GM23248 (cell line): ENCODE measurements at regions not wholly inside any gene's neighbourhood (a gene's known extent, or its start where the extent isn't known, plus 50 kb on each side); places are given as distances from the start of the nearest gene placed in this dataset. TPM values are rescaled to one million over a fixed set of nuclear protein-coding genes. Genes with fewer than 3 reads are reported as not detected.
"Not testable (repeated sequence)": the region's sequence is repeated elsewhere in the genome, so short reads cannot be mapped to it uniquely, and the experiment has no call there.

Experiments used
- DNase-seq: peaks from one replicate; pipeline ENCODE4 v3.0.0-alpha.2; 2015
- H2AFZ ChIP-seq: fragments of 200-600 bp; sonication (generic); 2 replicates; pipeline ENCODE4 v1.6.1; 2016; ENCODE audit warnings: antibody characterized with exemption
- H3F3A ChIP-seq: fragments of 200-600 bp; sonication (generic); 2 replicates; pipeline ENCODE4 v1.6.1; 2016; ENCODE audit warnings: mild to moderate bottlenecking, antibody characterized with exemption, mixed run types; ENCODE audit not compliant: insufficient read depth
- H3K27ac ChIP-seq: fragments of 200-600 bp; sonication (generic); 2 replicates; pipeline ENCODE4 v1.5.1; 2016; ENCODE audit warnings: mild to moderate bottlenecking
- H3K27me3 ChIP-seq: fragments of 200-600 bp; sonication (generic); replicated peaks from 2 replicates; pipeline ENCODE4 v1.6.1; 2016; ENCODE audit warnings: mild to moderate bottlenecking; ENCODE audit not compliant: insufficient read depth
- H3K36me3 ChIP-seq: fragments of 200-600 bp; sonication (generic); 2 replicates; pipeline ENCODE4 v1.6.1; 2016; ENCODE audit warnings: low read depth, mild to moderate bottlenecking
- H3K4me1 ChIP-seq: fragments of 200-600 bp; sonication (generic); 2 replicates; pipeline ENCODE4 v1.6.1; 2016; ENCODE audit warnings: mild to moderate bottlenecking; ENCODE audit not compliant: insufficient read depth
- H3K4me2 ChIP-seq: fragments of 200-600 bp; sonication (generic); one replicate; pipeline ENCODE4 v1.6.1; 2016; ENCODE audit warnings: mild to moderate bottlenecking; ENCODE audit not compliant: unreplicated experiment
- H3K4me3 ChIP-seq: fragments of 200-600 bp; sonication (generic); 2 replicates; pipeline ENCODE4 v1.5.1; 2016; ENCODE audit warnings: mild to moderate bottlenecking
- H3K79me2 ChIP-seq: fragments of 200-600 bp; sonication (generic); 2 replicates; pipeline ENCODE4 v1.6.1; 2016; ENCODE audit warnings: mild to moderate bottlenecking; ENCODE audit not compliant: insufficient read depth
- H3K9ac ChIP-seq: fragments of 200-600 bp; sonication (generic); 2 replicates; pipeline ENCODE4 v1.6.1; 2016; ENCODE audit warnings: mild to moderate bottlenecking
- H3K9me2 ChIP-seq: fragments of 200-600 bp; sonication (generic); 2 replicates; pipeline ENCODE4 v1.6.1; 2016; ENCODE audit warnings: mixed run types, mild to moderate bottlenecking, moderate library complexity; ENCODE audit not compliant: insufficient read depth
- H3K9me3 ChIP-seq: fragments of 200-600 bp; sonication (generic); one replicate; pipeline ENCODE4 v1.6.1; 2017; ENCODE audit warnings: low read depth
- H4K20me1 ChIP-seq: fragments of 200-600 bp; sonication (generic); 2 replicates; pipeline ENCODE4 v1.6.0; 2016; ENCODE audit not compliant: insufficient read depth
- EZH2 ChIP-seq: fragments of 200-600 bp; sonication (generic); IDR thresholded peaks from 2 replicates; pipeline ENCODE4 v1.6.1; 2018; ENCODE audit warnings: antibody characterized with exemption, mild to moderate bottlenecking; ENCODE audit not compliant: insufficient read depth, poor library complexity, severe bottlenecking
- EZH2phosphoT487 ChIP-seq: fragments of 200-600 bp; sonication (generic); IDR thresholded peaks from 2 replicates; pipeline ENCODE4 v1.6.1; 2018; ENCODE audit warnings: antibody characterized with exemption, moderate library complexity, mild to moderate bottlenecking, low read depth; ENCODE audit not compliant: insufficient read depth
- WGBS, 2 experiments: methylation state at CpG; one replicate each; pipeline ENCODE4 v1.1.6; 2015 to 2017; ENCODE audit warnings: low lambda C conversion rate in 2 of 2, low coverage in 1 of 2; ENCODE audit errors: missing lambda C conversion rate in 2 of 2; 5-methylcytosine and 5-hydroxymethylcytosine counted together
- in situ Hi-C: fragments of 300-500 bp; cut with MboI; formaldehyde crosslinking; loops from 2 replicates; pipeline ENCODE4 v1.15.0; 2020
- small RNA-seq: library from RNA; depleted of rRNA; stranded (forward); fragments of <200 nt; gene quantifications from one replicate; pipeline ENCODE3, GENCODE V24; 2014; ENCODE audit warnings: low read depth, low replicate concordance

GRCh38 chr10:28479425-28479865, 53.5 kb upstream of the WAC start:
- Histone ChIP-seq H3K36me3 (no peaks in the 10 kb centered on the region), H3K79me2 (no peaks in the 10 kb centered on the region), H3K9me3 (no peaks in the 10 kb centered on the region), H3K4me1 (no peaks in the 10 kb centered on the region), H3K27me3 (no peaks in the 10 kb centered on the region; the same call in 1 of the 2 replicates), H3K9ac (no peak overlapping the region), H4K20me1 (no peaks in the 10 kb centered on the region), H3K4me2 (no peak overlapping the region), H3K9me2 (no peaks in the 10 kb centered on the region), H3K4me3 (no peak overlapping the region), H3K27ac (no peak overlapping the region), H3F3A (no peaks in the 10 kb centered on the region), H2AFZ (no peak overlapping the region)
- DNase-seq: no peak
- no peak for TF ChIP-seq EZH2
- TF ChIP-seq EZH2phosphoT487: no peak
- 5 to 7% methylated on average over 5 of the region's 5 CpGs for WGBS, 2 experiments
- in situ Hi-C loops: no loop called here

- no peak overlapping the region for H2AFZ ChIP-seq
- no peak overlapping the region for H3K27ac ChIP-seq
- H3K27me3 ChIP-seq: no peaks in the 10 kb centered on the region; the same call in 1 of the 2 replicates
- H3K4me3 ChIP-seq: no peak overlapping the region
- H3K9me2 ChIP-seq: no peaks in the 10 kb centered on the region
- no peaks in the 10 kb centered on the region for H3F3A ChIP-seq
- DNase-seq: no peak
- WGBS, 2 experiments: 34 to 37% methylated on average over 4 of the region's 4 CpGs
- H3K4me1 ChIP-seq: no peaks in the 10 kb centered on the region
- in situ Hi-C loops: no loop called here
- H3K9ac ChIP-seq: no peak overlapping the region
- H3K9me3 ChIP-seq: no peaks in the 10 kb centered on the region
- no peak overlapping the region for H3K4me2 ChIP-seq
- no peaks in the 10 kb centered on the region for H4K20me1 ChIP-seq
- TF ChIP-seq EZH2phosphoT487: no peak
- TF ChIP-seq EZH2: no peak
- H3K36me3 ChIP-seq: no peaks in the 10 kb centered on the region
- no peaks in the 10 kb centered on the region for H3K79me2 ChIP-seq
Measured at GRCh38 chr10:28479927-28480627, 52.8 kb upstream of the WAC start.

GRCh38 chr10:28480628-28480965, 52.3 kb upstream of the WAC start:
- DNase-seq: no peak
- no peak overlapping the region for H3K9ac ChIP-seq
- in situ Hi-C loops: no loop called here
- no peaks in the 10 kb centered on the region for H3K9me2 ChIP-seq
- no peak overlapping the region for H3K27ac ChIP-seq
- no peaks in the 10 kb centered on the region for H3F3A ChIP-seq
- H3K4me2 ChIP-seq: no peak overlapping the region
- no peaks in the 10 kb centered on the region; the same call in 1 of the 2 replicates for H3K27me3 ChIP-seq
- H3K36me3 ChIP-seq: no peaks in the 10 kb centered on the region
- no peak overlapping the region for H2AFZ ChIP-seq
- H3K4me1 ChIP-seq: no peaks in the 10 kb centered on the region
- WGBS, 2 experiments: 38 to 46% methylated on average over 3 of the region's 3 CpGs
- no peaks in the 10 kb centered on the region for H3K79me2 ChIP-seq
- H3K4me3 ChIP-seq: no peak overlapping the region
- H3K9me3 ChIP-seq: no peaks in the 10 kb centered on the region
- no peaks in the 10 kb centered on the region for H4K20me1 ChIP-seq
- TF ChIP-seq EZH2phosphoT487 (no peak), EZH2 (no peak)

- H3K4me3 ChIP-seq, H3K4me1 ChIP-seq, H3K4me2 ChIP-seq, H2AFZ ChIP-seq, H4K20me1 ChIP-seq, H3K27me3 ChIP-seq, H3K9me3 ChIP-seq, DNase-seq, H3K36me3 ChIP-seq, H3K79me2 ChIP-seq, in situ Hi-C loops, H3F3A ChIP-seq, H3K9me2 ChIP-seq, H3K27ac ChIP-seq, H3K9ac ChIP-seq: not testable (repeated sequence)
- 26 to 33% methylated on average over 5 of the region's 5 CpGs for WGBS, 2 experiments
Measured at GRCh38 chr10:28481346-28481745, 51.6 kb upstream of the WAC start.

GRCh38 chr10:28481968-28482367, 51.0 kb upstream of the WAC start:
- Histone ChIP-seq H3K79me2 (no peaks in the 10 kb centered on the region), H4K20me1 (no peaks in the 10 kb centered on the region), H3K9me3 (no peaks in the 10 kb centered on the region), H3F3A (no peaks in the 10 kb centered on the region), H3K4me1 (no peaks in the 10 kb centered on the region), H3K4me3 (no peak overlapping the region), H2AFZ (no peak overlapping the region), H3K27ac (no peak overlapping the region), H3K27me3 (no peaks in the 10 kb centered on the region; the same call in 1 of the 2 replicates), H3K4me2 (no peak overlapping the region), H3K9me2 (no peaks in the 10 kb centered on the region), H3K9ac (no peak overlapping the region), H3K36me3 (no peaks in the 10 kb centered on the region)
- TF ChIP-seq EZH2 (no peak), EZH2phosphoT487 (no peak)
- WGBS, 2 experiments: 50 to 55% methylated on average over 1 of the region's 1 CpG
- in situ Hi-C loops: no loop called here
- no peak for DNase-seq

Small RNA genes in the stretch of these regions (small RNA-seq; reads per million reads assigned to genes)
- not detected for gene RF00012
